Fibroblast of skin of right biceps (primary cell): ENCODE measurements at regions not wholly inside any gene's neighbourhood (a gene's known extent, or its start where the extent isn't known, plus 50 kb on each side); places are given as distances from the start of the nearest gene placed in this dataset.
A peak's percentile ranks its signal among the peaks of the same experiment; 100 is the strongest.
"Not testable (repeated sequence)": the region's sequence is repeated elsewhere in the genome, so short reads cannot be mapped to it uniquely, and the experiment has no call there.

Experiments
- DNase-seq: peaks from one replicate; pipeline ENCODE4 v3.0.0-alpha.2; 2013

- no peak for DNase-seq
Measured at GRCh38 chr5:173667702-173668101, 51.3 kb upstream of the BOD1 start.

DNA sequence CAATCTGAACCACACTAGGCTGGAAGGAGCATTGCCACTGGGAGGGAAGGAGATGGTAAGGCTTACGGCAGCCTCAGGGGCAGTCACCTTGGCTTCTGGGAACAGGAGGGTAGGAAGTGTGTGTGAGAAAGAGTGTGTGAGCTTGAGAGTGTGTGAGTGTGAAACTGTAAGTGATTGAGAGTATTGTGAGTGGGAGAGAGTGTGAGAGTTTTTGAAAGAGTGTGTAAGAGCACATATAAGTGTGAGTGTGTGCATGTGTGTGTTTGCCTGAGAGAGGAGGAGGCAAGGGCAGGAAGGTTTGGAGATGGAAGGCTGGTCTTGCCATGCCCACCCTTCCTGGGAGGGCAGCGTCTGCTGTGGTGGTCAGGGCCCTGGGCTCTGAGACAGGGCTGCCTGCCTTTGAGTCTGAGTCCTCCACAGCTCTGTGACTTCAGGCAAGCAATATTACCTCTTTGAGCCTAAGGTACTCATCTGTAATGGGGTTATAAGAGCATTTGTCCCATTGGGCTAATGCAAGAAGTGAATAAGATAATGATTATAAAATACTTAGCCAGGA is 51.9 kb upstream of the BOD1 start:
- DNase-seq = no peak

DNA sequence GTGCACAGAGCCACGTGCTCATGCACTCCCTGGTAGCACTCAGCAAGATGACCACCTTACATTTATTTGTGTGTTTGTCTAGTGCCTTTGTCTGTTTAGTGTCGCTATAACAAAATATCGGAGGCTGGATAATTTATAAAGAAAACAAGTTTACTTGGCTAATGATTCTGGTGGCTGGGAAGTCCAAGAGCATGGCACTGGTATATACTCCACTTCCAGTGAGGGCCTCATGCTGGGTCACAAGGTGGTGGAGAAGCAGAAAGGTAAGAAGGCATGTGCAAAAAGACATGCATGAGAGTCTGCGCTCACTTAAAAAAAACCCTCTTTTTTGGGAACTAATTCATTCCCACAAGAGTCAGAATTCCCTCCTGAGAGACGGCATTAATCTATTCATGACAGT is 52.5 kb upstream of the BOD1 start:
- DNase-seq = no peak

DNA sequence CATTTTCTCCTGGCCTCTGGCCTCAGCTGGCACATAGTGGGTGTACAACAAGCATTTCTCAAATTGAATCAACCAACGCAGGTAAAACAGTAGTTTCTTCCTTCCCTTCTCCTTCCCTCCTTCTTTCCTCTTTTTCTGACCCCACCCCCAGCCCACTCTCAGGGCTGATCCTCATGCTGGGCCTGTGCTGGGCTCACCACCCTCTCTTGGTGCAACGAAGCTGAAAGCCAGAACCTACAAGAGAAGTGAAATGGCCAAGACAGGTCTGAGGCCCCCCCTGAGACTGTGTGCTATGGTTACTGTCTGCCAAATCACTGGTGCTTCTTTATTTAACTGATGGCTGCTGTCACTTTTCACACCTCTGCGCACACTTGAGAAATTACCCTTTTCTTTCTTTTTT is 53.0 kb upstream of the BOD1 start:
- no peak for DNase-seq

- DNase-seq = peak; percentile 22
Measured at GRCh38 chr5:173670130-173670651, 53.7 kb upstream of the BOD1 start.

- no peak for DNase-seq
Measured at GRCh38 chr5:173670791-173671120, 54.3 kb upstream of the BOD1 start.

DNA sequence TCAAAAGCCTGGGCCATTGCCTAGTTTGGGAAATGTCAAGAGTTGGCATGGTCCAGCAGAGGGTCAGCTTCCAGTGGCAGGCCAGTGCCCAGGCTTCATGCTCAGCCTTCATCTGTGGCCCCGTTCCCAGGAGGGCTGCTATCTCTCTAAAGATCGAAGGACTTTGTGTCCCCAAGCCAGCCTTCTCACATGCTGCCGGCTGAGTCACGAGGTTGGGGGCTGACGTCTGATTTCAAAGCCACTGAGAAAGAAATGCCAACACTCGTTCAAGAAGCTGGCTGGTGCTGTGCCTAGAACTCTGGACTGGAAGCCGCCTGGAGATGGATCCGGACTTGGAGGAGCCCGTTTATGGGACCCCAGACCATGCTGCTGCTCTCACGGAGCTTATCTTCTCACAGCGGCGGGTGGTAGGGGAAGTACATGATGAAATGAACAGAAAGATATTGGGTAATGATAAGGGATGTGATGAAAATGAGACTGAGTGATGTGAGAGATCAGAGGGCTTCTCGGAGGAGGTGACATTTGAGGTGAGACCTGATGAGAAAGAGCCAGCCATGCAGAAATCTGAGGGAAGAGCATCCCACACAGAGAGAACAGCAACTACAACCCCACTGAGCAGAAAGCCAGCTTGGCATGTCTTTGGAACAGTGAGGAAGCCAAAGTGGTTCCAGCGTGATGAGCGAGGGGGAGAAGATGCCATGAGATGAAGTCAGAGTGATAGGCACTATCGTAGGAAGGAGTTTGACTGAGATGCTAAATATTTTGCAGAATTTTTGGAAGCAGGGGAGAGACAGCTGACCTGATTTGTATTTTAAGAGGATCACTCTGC is 54.9 kb upstream of the BOD1 start:
- peak; percentile 9 for DNase-seq

GRCh38 chr5:173672166-173672565 is 55.7 kb upstream of the BOD1 start:
- no peak for DNase-seq

DNA sequence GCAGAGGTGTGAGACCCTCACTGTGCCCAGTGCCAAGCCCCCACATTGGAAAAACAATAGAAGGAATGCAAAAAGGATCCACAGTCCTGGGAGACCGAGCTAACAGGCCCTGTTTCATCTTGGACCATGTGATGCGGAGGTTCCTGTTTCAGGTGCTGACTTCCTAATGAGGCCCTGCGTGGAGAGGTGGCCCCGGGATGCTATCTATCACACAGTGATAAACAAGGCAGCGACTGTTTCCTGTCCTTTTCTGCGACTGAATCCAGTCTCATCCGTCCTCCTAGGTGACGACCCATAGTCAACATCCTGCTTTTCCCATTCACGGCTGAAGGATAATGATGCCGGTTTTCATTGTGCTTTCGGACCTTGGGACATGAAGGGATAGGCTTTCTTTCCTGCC is 56.4 kb upstream of the BOD1 start:
- DNase-seq = no peak

DNA sequence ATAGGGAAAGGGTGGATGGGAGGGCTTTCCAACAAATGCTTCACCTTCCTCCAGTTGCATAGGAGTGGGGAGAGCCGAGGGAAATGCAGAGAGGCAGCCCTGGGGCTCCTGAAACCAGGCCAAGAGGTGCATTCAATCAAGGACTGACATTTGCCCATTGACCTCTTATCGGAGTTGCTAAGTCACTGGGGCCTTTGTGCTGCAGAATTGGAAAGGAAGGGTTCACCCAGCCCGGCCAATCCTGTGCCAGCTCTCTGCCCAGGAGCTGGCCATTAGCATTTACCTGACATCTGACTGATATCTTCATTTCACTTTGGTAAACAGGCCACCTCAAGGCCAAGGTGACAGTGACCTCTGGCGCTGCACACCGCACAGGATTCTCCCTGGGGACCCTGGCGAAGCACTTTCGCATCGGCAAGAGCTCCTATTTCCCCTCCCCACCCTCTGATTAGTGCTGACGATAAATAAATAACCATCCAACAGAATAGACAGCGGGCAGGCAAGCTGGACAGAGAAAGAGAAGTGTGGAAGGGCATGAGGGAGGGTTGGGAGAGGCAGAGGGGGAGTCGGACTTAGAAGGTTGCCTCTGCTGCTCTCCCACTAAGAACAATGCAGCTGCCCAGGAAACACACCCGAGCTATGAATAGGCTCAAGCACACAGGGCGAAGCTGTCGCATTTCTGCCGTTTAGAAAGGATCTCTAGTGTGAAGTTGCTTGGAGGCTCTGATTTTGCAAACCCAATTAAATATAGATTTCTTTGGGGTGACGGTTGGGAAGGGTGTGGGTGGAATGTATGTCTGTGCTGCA is 57.0 kb upstream of the BOD1 start:
- no peak for DNase-seq

GRCh38 chr5:173675287-173675996 is 59.0 kb upstream of the BOD1 start:
- DNase-seq = no peak

- DNase-seq = no peak
Measured at GRCh38 chr5:173676375-173676774, 59.9 kb upstream of the BOD1 start.

- DNase-seq = no peak
Measured at GRCh38 chr5:173677125-173677672, 60.7 kb upstream of the BOD1 start.

DNA sequence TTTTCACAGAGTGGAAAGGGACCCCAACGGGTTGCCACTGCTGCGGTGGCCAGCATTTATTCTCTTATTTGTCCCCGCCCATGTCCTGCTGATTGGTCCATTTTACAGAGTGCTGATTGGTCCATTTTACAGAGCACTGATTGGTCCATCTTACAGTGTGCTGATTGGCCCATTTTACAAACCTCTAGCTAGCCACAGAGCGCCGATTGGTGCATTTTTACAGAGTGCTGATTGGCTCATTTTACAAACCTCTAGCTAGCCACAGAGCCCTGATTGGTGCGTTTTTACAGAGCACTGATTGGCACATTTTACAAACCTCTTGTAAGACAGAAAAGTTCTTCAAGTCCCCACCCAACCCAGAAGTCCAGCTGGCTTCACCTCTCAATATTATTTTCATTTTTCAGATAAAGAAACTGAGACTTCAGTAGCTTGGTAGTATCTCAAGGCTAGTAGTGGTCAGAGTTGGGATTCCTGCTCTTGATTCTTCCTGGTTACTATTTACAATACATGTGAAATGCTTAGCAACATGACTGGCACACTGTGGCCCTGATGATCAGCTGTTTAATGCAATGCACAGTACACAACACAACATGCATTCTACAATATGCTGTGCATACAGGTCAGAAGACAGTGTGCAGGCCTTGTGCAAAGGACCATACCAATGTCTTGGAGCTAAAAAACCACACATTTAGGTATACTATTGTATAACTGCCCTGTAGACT is 63.6 kb upstream of the BOD1 start:
- no peak for DNase-seq

DNA sequence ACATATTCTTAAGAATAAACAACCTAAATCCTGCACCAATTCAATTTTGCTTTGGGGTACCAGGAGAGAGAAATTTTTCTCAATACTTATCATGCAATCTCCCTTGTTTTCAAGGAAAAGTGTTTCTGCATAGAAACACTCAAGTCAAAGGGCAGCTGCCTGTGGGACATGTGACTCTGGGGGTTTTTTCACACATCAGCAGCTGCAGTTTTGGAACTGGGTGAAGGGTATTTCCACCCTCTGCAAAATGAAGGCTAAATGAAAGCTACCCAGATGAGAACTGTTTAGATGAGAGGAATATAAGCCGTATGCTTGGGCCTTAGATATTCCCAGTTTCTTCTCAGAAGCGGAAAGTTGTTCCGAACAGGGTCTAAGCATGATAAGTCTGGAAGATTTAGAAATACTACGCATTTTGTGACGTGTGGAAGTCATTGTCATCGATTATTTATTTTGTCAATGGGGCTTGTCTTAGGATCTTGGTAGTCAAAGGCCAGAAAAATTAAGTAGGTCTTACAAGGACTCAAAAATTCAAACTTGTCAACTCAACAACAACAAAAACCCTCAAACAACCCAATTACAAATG is 64.3 kb upstream of the BOD1 start:
- no peak for DNase-seq

- no peak for DNase-seq
Measured at GRCh38 chr5:173682313-173682712, 65.9 kb upstream of the BOD1 start.

DNA sequence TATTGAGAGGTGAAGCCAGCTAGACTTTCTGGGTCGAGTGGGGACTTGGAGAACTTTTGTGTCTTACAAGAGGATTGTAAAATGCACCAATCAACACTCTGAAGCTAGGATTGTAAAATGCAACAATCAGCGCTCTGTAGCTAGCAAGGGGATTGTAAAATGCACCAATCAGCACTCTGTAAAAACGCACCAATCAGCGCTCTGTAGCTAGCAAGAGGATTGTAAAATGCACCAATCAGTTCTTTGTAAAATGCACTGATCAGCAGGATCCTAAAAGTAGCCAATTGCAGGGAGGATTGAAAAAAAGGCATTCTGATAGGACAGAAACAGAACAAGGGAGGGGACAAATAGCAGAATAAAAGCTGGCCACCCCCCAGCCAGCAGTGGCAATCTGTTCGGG is 68.1 kb upstream of the BOD1 start:
- DNase-seq = not testable (repeated sequence)

- no peak for DNase-seq
Measured at GRCh38 chr5:173686950-173687349, 70.5 kb upstream of the BOD1 start.

GRCh38 chr5:173688703-173689102 is 72.3 kb upstream of the BOD1 start:
- no peak for DNase-seq

DNA sequence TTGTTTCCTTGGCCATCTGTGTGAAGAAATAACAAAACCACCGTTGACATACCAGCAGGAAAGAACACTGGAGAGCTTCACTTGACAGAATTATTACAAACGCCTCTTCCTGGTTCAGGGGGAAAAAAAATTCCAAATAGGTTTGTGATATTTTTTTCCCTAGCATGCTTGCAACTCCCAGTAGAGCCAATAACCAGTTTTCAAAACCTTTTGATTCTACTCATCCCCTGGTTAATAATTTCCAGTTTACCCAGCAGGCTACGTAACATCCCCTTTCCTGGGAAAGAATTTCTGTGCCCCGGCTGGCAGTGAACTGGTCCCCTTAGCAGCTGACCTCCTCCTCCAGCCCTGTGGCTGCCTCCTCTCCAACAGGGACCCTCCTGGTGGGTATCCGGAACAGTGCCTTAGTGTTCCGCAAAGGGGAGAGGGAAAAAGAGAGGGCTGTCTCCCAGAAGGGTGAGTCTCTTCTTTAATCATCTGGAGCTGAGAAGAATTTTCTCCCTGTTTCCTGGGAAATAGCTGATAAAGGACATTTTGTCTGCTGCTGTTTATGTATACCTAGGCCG is 72.8 kb upstream of the BOD1 start:
- no peak for DNase-seq

GRCh38 chr5:173689737-173690360 is 73.4 kb upstream of the BOD1 start:
- DNase-seq = no peak
